Non-pigmented ciliary epithelial cell (primary cell): ENCODE measurements at regions not wholly inside any gene's neighbourhood (a gene's known extent, or its start where the extent isn't known, plus 50 kb on each side); places are given as distances from the start of the nearest gene placed in this dataset.

ENCODE experiments used
- DNase-seq: peaks from one replicate; pipeline ENCODE4 v3.0.0-alpha.2; 2010; ENCODE audit warnings: low read depth

- no peak for DNase-seq
Observed at GRCh38 chr14:100638211-100638855, 51.1 kb upstream of the BEGAIN start.

DNA sequence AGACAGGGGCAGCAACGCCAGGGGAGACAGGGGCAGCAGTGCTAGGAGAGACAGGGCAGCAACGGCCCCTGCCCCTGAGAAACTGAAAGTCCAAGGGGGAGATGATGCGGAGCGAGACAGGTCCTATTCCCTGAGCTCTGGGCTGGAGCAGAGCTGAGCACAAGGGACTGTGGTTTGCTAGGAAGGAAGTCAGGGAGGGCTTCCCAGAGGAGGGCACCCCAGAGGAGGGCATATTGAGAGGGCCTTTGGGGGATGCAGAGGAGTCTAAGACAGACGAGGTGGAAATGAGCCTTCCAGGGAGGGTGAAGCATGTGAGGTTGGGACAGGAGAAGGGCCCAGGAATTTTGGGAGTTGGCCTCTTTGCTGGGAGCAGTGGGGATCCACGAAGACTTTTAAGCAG is 52.1 kb upstream of the BEGAIN start:
- DNase-seq = no peak

DNA sequence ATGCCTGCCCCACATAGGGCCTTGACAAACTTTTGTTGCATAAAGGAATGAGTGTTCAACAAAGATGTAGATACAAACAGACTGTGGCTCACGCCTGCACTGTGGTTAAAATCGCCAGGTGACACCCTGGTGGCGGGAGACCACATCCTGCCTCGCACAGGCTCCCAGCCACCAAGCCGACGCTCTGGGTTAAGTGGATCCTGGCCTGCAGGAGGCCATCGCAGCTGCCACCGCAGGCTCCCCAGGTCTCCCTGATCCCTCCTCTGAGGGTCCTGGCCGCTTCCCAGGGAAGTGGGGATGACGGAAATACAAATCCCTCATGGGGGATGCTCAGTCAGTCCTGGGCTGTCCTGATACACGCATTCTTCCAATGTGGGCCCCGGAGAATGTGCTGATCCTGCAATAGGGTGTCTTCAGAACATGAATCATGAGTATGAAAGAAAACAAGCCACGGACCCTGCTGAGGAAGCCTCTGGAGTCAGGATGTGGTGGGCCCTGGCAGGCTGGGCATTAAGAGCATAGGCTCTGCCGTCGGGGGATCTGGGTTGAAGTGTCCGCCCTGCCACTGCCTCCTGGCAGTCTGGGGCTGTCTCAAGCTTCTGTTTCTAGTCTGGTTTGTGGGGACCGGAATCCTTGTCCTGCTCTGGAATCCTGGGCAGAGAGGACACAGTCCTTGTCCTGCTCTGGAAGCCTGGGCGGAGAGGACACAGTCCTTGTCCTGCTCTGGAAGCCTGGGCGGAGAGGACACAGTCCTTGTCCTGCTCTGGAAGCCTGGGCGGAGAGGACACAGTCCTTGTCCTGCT is 53.5 kb upstream of the BEGAIN start:
- DNase-seq = peak; percentile 42

DNA sequence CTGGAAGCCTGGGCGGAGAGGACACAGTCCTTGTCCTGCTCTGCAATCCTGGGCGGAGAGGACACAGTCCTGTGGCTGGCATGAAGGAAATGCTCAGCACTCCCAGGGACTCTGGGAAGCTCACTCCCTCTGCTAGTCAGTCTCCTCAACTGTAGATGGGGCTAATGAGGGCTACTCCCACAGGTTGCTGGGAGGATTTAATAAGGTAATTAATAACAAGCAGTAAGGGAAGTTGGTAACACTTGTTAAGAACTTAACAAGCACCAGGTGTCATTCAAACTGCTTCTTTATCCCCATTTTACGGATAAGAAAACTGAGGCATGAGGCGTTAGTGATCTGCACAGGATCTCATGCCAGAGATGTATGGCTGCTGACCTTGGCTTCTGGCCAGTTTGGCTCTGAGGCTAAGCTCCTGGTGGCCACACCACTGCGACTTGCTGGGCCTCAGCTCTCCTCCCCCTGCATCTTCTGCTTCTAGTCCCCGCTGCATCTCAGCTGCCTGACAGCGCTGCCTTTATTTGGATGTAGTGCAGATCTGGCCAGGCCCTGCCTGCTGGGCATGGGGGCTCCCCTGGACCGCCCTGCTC is 54.1 kb upstream of the BEGAIN start:
- DNase-seq = no peak

DNA sequence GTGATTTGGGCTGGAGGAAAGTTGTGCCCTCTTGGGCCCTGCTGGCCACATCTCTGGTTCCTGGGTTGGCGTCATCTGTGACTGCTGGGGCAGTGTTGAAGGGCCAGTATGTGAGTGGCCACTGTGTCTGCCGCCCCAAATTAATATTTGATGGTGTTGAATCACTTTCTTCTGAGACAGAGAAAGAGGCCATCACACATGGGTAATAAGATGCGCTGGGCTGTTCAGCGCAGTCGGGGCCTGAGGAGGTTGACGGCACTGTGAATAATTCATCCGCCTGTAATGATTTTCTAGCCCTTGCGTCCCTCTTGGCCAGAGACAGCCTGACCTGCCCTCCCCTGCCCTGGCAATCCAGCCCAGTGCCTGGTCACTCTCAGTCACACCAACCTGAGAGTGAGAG is 56.2 kb upstream of the BEGAIN start:
- no peak for DNase-seq

DNA sequence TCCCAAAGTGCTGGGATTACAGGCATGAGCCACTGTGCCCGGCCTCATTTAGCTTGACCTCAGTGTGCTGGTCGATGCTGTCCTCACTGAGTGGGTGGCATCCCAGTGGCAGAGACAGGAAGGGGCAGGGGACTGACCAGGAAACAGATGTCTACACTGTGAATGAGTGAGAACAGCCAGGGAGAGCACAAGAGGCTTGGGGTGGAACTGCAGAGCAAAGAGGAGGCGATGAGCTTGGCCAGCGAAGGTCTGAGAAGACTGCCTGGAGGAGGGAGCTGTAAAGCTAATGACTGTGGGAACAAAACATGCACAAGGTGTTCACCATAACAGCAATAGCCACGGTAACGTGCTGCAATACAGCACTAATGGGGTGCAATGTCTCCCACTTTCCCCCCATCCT is 57.2 kb upstream of the BEGAIN start:
- no peak for DNase-seq

DNA sequence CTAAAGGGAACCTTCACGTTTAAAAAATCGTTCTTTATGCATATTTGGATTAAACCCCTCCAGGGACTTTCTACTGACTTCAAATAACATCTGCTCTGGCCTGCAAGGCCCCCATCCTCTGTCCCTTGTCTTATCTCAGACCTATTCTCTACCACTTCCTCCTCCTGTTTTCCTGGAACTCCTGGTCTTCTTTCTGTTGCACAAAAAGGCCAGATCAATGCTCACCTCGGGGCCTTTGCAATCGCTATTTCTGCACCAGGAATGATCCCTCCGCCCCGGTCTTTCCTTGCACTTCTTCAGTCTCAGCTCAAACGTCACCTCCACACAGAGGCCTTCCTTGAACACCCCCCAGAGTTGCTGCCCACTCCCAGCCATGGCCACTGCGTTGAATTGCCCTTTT is 57.6 kb upstream of the BEGAIN start:
- no peak for DNase-seq

GRCh38 chr14:100645196-100645981 is 58.2 kb upstream of the BEGAIN start:
- peak; percentile 44 for DNase-seq

DNA sequence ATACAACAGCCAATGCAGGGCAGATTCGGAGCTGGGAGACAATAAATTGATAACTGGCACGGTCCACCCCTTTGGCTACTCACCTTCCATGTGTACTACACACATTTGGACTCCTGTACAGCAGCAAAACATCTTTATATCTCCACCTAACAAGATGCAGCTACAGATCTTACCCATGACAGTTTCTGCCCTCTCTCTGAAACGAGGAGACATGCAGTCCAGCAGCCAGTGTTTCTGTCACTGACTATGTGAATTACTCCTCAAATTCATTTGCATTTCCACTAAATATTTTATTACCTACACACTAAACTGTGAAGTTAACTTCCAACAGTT is 58.7 kb upstream of the BEGAIN start:
- no peak for DNase-seq

GRCh38 chr14:100648474-100649172 is 61.4 kb upstream of the BEGAIN start:
- no peak for DNase-seq

DNA sequence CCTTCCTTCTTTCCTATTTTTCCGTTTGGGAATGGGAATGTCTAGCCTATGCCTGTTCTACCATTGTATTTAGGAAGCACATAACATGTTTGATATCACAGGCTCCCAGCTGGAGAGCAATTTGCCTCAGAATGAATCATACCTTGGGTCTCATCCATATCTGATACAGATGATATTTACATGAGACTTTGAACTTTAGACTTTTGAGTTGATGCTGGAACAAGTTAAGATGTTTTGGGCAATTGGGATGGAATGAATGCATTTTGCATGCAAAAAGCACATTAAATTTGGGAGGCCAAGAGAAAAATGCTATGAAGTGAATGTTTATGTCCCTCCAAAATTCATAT is 61.9 kb upstream of the BEGAIN start:
- no peak for DNase-seq

DNA sequence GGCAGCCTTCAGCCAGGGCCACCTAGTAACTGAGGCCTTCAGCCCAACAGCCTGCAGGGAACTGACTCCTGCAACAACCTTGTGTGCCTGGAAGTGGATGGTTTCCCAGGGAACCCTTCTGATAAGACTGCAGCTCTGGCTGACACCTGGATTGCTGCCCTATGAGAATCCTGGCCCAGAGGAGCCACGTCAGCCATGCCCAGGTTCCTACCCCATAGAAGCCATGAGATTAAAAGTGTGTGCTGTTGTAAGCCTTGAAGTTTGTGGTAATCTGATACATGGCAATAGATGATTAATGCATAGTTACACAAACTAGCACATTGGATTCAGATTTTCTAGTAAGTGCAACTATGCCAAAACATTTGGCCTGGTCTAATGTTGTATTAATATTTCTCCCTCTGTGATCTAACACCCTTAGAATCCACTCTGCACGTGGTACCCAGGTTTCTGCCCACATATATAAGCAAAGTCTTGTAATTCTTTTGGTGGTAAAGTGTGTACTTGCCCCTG is 64.8 kb upstream of the BEGAIN start:
- no peak for DNase-seq

DNA sequence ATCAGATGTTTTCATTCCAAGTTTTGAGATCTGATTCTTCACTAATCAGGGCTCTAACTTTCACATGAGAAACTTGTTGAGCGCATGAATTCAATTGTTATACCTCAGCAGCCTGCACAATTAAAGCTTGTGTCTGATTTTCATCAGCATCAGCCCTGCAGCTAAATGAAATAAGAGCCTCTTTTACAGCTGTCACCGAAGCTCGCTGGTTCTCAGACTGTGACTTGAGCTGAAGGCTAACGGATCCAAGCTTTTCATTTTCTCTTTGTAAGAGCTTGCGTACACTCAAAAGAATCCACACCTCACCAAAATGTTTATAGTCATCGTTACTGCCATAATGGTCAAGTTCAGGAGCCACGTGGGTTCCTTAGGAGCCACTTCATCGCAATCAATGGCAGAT is 65.5 kb upstream of the BEGAIN start:
- no peak for DNase-seq

GRCh38 chr14:100653409-100653808 is 66.2 kb upstream of the BEGAIN start:
- DNase-seq = no peak

- DNase-seq = no peak
Observed at GRCh38 chr14:100654025-100654813, 67.0 kb upstream of the BEGAIN start.

DNA sequence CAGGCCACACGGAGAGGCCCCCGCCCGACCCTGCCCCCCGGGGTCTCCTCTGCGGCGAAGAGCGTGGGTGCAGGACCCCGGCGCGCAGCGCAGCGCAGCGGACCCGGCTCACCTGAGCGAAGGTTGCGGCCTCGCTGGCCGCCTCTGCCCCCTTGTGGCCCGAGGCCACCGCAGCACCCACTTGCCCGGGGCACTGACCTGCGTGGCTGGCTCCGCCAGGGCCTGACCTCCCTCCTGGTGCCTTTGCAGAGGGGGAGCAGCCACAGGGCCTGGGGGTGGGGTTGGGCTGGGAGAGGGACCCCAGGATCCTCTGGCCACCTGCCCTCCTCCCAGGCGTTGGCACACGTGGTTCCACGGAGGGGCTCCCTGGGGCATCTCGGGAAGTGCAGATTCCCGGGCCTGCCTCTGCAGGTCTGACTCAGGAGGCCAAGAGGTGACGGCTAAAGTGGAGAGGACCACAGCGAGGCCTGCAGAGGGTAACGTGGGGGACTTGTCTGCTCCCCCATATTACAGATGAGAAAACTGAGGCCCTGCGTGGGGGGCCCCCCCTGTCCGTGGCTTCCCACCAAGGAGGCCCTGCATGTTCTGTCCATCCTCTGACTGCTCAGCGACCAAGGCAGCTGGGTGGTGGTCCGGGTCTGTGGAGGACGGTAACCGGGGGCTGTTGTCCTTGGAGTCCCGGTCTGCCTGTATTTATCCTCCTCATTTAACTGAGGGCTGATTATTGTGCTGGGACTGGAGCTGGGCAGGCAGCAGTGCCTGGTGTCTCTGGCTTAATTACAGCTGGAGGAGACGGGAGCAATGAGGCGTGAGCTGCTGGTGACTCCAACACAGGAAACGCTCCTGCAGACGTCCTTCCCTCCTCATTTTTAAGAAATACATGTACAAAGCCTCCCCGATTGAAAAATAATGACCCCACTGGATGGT is 67.9 kb upstream of the BEGAIN start:
- no peak for DNase-seq

DNA sequence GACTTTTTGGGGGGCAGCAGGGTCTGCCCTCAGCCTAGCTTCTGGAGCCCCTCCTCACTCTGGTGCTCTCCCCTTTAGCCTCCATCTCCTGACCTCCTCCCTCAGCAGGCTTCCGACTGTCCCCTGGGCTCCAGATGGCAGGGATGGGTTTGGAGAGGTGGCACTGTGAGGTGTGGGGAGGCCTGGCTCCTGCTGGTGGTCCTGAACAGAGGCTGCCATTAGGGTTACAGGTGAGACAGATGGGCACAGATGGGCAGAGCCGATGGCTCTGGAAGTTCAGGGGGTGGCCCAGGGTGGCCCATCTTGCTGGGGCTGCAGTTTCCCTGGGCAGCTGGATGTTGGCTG is 68.5 kb upstream of the BEGAIN start:
- no peak for DNase-seq

- no peak for DNase-seq
Observed at GRCh38 chr14:100656996-100657395, 69.7 kb upstream of the DLK1 start.

- DNase-seq = no peak
Observed at GRCh38 chr14:100657780-100658179, 68.9 kb upstream of the DLK1 start.

GRCh38 chr14:100658181-100658886 is 68.4 kb upstream of the DLK1 start:
- DNase-seq = no peak
